ENCODE measurements at regions not wholly inside any gene's neighbourhood (a gene's known extent, or its start where the extent isn't known, plus 50 kb on each side); places are given as distances from the start of the nearest gene placed in this dataset.

GRCh38 chrX:149272690-149273463, 232.2 kb downstream of the IDS start:
- no peak for DNase-seq

- DNase-seq = no peak
Measured at GRCh38 chrX:149267878-149268813, 237.0 kb downstream of the IDS start.

GRCh38 chrX:149262086-149262485, 243.0 kb downstream of the IDS start:
- DNase-seq = no peak

GRCh38 chrX:149259241-149259640, 245.9 kb downstream of the IDS start:
- no peak for DNase-seq

- DNase-seq = no peak
Measured at GRCh38 chrX:149255860-149256259, 249.2 kb downstream of the IDS start.

- DNase-seq = no peak
Measured at GRCh38 chrX:149248073-149248625, 257.0 kb downstream of the IDS start.

GRCh38 chrX:149230689-149231088, 274.4 kb downstream of the IDS start:
- no peak for DNase-seq

GRCh38 chrX:149223854-149224253, 281.3 kb downstream of the IDS start:
- no peak for DNase-seq

GRCh38 chrX:149222040-149222439, 283.1 kb downstream of the IDS start:
- DNase-seq = no peak

- no peak for DNase-seq
Measured at GRCh38 chrX:149221230-149221629, 283.9 kb downstream of the IDS start.

- DNase-seq = no peak
Measured at GRCh38 chrX:149213264-149213663, 291.8 kb downstream of the IDS start.

- DNase-seq = no peak
Measured at GRCh38 chrX:149208307-149208706, 296.8 kb downstream of the IDS start.

GRCh38 chrX:149207518-149207917, 297.6 kb downstream of the IDS start:
- no peak for DNase-seq

GRCh38 chrX:149205937-149206336, 299.2 kb downstream of the IDS start:
- DNase-seq = no peak

- no peak for DNase-seq
Measured at GRCh38 chrX:149205081-149205480, 300.0 kb downstream of the IDS start.

- no peak for DNase-seq
Measured at GRCh38 chrX:149199734-149200133, 305.4 kb downstream of the IDS start.

GRCh38 chrX:149198980-149199732, 305.9 kb downstream of the IDS start:
- no peak for DNase-seq

GRCh38 chrX:149185087-149185486, 320.0 kb downstream of the IDS start:
- DNase-seq = peak; percentile 20

- no peak for DNase-seq
Measured at GRCh38 chrX:149161435-149162088, 343.5 kb downstream of the IDS start.

GRCh38 chrX:149157976-149158375, 347.1 kb downstream of the IDS start:
- DNase-seq = no peak

- no peak for DNase-seq
Measured at GRCh38 chrX:149152941-149153340, 352.2 kb downstream of the IDS start.
